ENCODE measurements at regions not wholly inside any gene's neighbourhood (a gene's known extent, or its start where the extent isn't known, plus 50 kb on each side); places are given as distances from the start of the nearest gene placed in this dataset.

GRCh38 chr18:997499-997898, 92.8 kb downstream of the ADCYAP1 start:
- DNase-seq (ENCODE audit: low read depth in 1 of 2, low spot score in 1 of 2) = no peak
- no peak for TF ChIP-seq SPI1 (IDR thresholded peaks at IDR 0.05; ENCODE audit: borderline replicate concordance, low read depth)
- TF ChIP-seq CTCF (IDR thresholded peaks at IDR 0.05; ENCODE audit: insufficient read depth, low read length) = no peak
- TF ChIP-seq POLR2AphosphoS5 (IDR thresholded peaks at IDR 0.05; ENCODE audit: low read depth) = no peak
- no peak for TF ChIP-seq GABPA (IDR thresholded peaks at IDR 0.05; ENCODE audit: low read depth)
- no peak for TF ChIP-seq REST (IDR thresholded peaks at IDR 0.05; ENCODE audit: insufficient replicate concordance, low read depth)
- H3K27ac ChIP-seq (replicated peaks) = no peak overlapping the region
- H3K27me3 ChIP-seq (ENCODE audit: insufficient read depth, poor library complexity, severe bottlenecking) = no peaks in the 10 kb centered on the region
- no peak overlapping the region for H3K4me3 ChIP-seq (replicated peaks; ENCODE audit: insufficient read depth, low read length)

GRCh38 chr18:998936-999335, 94.3 kb downstream of the ADCYAP1 start:
- Histone ChIP-seq H3K27me3 (ENCODE audit: insufficient read depth, poor library complexity, severe bottlenecking) (no peaks in the 10 kb centered on the region), H3K27ac (replicated peaks) (no peak overlapping the region), H3K4me3 (replicated peaks; ENCODE audit: insufficient read depth, low read length) (no peak overlapping the region)
- TF ChIP-seq CTCF (IDR thresholded peaks at IDR 0.05; ENCODE audit: insufficient read depth, low read length) (no peak), GABPA (IDR thresholded peaks at IDR 0.05; ENCODE audit: low read depth) (no peak), SPI1 (IDR thresholded peaks at IDR 0.05; ENCODE audit: borderline replicate concordance, low read depth) (no peak), POLR2AphosphoS5 (IDR thresholded peaks at IDR 0.05; ENCODE audit: low read depth) (no peak), REST (IDR thresholded peaks at IDR 0.05; ENCODE audit: insufficient replicate concordance, low read depth) (no peak)
- DNase-seq (ENCODE audit: low read depth in 1 of 2, low spot score in 1 of 2) = no peak

- H3K27me3 ChIP-seq (ENCODE audit: insufficient read depth, poor library complexity, severe bottlenecking) = no peaks in the 10 kb centered on the region
- H3K27ac ChIP-seq (replicated peaks) = no peak overlapping the region
- TF ChIP-seq CTCF (IDR thresholded peaks at IDR 0.05; ENCODE audit: insufficient read depth, low read length) (no peak), POLR2AphosphoS5 (IDR thresholded peaks at IDR 0.05; ENCODE audit: low read depth) (no peak), SPI1 (IDR thresholded peaks at IDR 0.05; ENCODE audit: borderline replicate concordance, low read depth) (no peak), REST (IDR thresholded peaks at IDR 0.05; ENCODE audit: insufficient replicate concordance, low read depth) (no peak), GABPA (IDR thresholded peaks at IDR 0.05; ENCODE audit: low read depth) (no peak)
- DNase-seq (ENCODE audit: low read depth in 1 of 2, low spot score in 1 of 2) = no peak
- H3K4me3 ChIP-seq (replicated peaks; ENCODE audit: insufficient read depth, low read length) = no peak overlapping the region
Observed at GRCh38 chr18:1002653-1003178, 98.0 kb downstream of the ADCYAP1 start.

Data from HL-60 (cell line).